PC-3 (cell line): ENCODE measurements at regions not wholly inside any gene's neighbourhood (a gene's known extent, or its start where the extent isn't known, plus 50 kb on each side); places are given as distances from the start of the nearest gene placed in this dataset.

Experiments
- ATAC-seq: fragments of 200-7000 bp; cut with Tn5 transposase; 2 replicates; pipeline ENCODE4 v1.9.1; 2020; ENCODE audit warnings: mild to moderate bottlenecking, moderate library complexity
- BruUV-seq: library from RNA; stranded (reverse); fragments of 400-500 nt; replicated peaks from 2 replicates; lab custom pipeline; 2021; lab: Mats Ljungman, UMichigan
- CTCF ChIA-PET: fragments of 300-600 bp; sonication (Branson Sonifier 250); formaldehyde crosslinking; loops from one replicate; lab custom pipeline; 2022; ENCODE audit warnings: antibody characterized with exemption; lab: Charles Lee
- POLR2A ChIA-PET: fragments of 300-600 bp; sonication (Branson Sonifier 250); formaldehyde crosslinking; loops from one replicate; lab custom pipeline; 2022; ENCODE audit warnings: antibody characterized with exemption; ENCODE audit not compliant: unreplicated experiment; lab: Charles Lee
- DNase-seq: peaks from one replicate; pipeline ENCODE4 v3.0.0-alpha.2; 2015
- H2AFZ ChIP-seq: fragments of 300-600 bp; sonication (generic); 2 replicates; pipeline ENCODE4 v1.6.0; 2016; ENCODE audit warnings: antibody characterized with exemption, low read length
- H3F3A ChIP-seq: fragments of 300-600 bp; sonication (generic); one replicate; pipeline ENCODE4 v1.6.0; 2017; ENCODE audit warnings: antibody characterized with exemption, low read length, control low read depth, mild to moderate bottlenecking; ENCODE audit not compliant: unreplicated experiment
- H3K27ac ChIP-seq: fragments of 300-600 bp; sonication (generic); 2 replicates; pipeline ENCODE4 v1.5.1; 2016; ENCODE audit warnings: mild to moderate bottlenecking, low read length
- H3K27me3 ChIP-seq: fragments of 300-600 bp; sonication (generic); 2 replicates; pipeline ENCODE4 v1.6.1; 2016; ENCODE audit warnings: low read length, mixed read lengths
- H3K36me3 ChIP-seq: fragments of 300-600 bp; sonication (generic); 2 replicates; pipeline ENCODE4 v1.6.1; 2016; ENCODE audit warnings: low read depth, mixed run types, low read length, mixed read lengths
- H3K4me1 ChIP-seq: fragments of 300-600 bp; sonication (generic); 2 replicates; pipeline ENCODE4 v1.5.1; 2016; ENCODE audit warnings: low read length; ENCODE audit not compliant: insufficient read depth
- H3K4me2 ChIP-seq: fragments of 300-600 bp; sonication (generic); 2 replicates; pipeline ENCODE4 v1.6.0; 2016; ENCODE audit warnings: low read length
- H3K4me3 ChIP-seq: fragments of 300-600 bp; sonication (generic); 2 replicates; pipeline ENCODE4 v1.5.1; 2016; ENCODE audit warnings: mild to moderate bottlenecking, low read length, mixed read lengths
- H3K79me2 ChIP-seq: fragments of 300-600 bp; sonication (generic); 2 replicates; pipeline ENCODE4 v1.6.1; 2017; ENCODE audit warnings: low read length, mixed read lengths
- H3K9ac ChIP-seq: fragments of 300-600 bp; sonication (generic); 2 replicates; pipeline ENCODE4 v1.6.0; 2016; ENCODE audit warnings: mild to moderate bottlenecking, low read length
- H3K9me2 ChIP-seq: fragments of 300-600 bp; sonication (generic); replicated peaks from 2 replicates; pipeline ENCODE4 v1.6.1; 2016; ENCODE audit warnings: mixed run types, low read length, mixed read lengths
- H3K9me3 ChIP-seq: fragments of 300-600 bp; sonication (generic); 2 replicates; pipeline ENCODE4 v1.6.1; 2016; ENCODE audit warnings: low read length, mixed read lengths
- H4K20me1 ChIP-seq: fragments of 300-600 bp; sonication (generic); 2 replicates; pipeline ENCODE4 v1.6.1; 2016; ENCODE audit warnings: low read length, mixed read lengths
- CTCF ChIP-seq: fragments of 300-600 bp; sonication (generic); conservative IDR thresholded peaks from 2 replicates; pipeline ENCODE4 v1.5.1; 2017; ENCODE audit warnings: antibody characterized with exemption, low read depth, mild to moderate bottlenecking, low read length
- EZH2 ChIP-seq: fragments of 300-600 bp; sonication (generic); IDR thresholded peaks from one replicate; pipeline ENCODE4 v1.6.1; 2017; ENCODE audit warnings: antibody characterized with exemption, mild to moderate bottlenecking, low read length; ENCODE audit not compliant: unreplicated experiment
- EZH2phosphoT487 ChIP-seq: fragments of 300-600 bp; sonication (generic); IDR thresholded peaks from 2 replicates; pipeline ENCODE4 v1.6.1; 2018; ENCODE audit warnings: mild to moderate bottlenecking, antibody characterized with exemption, low read length, borderline replicate concordance
- intact Hi-C: fragments of 100-400 bp; cut with micrococcal nuclease; formaldehyde crosslinking; loops from 2 replicates; pipeline ENCODE4 v1.9.0; 2023

GRCh38 chr6:137415127-137415833 lies 78.9 kb downstream of the OLIG3 start:
- BruUV-seq, result no TSS peak
- no peaks in the 10 kb centered on the region for H3K9me2 ChIP-seq
- H3K4me3 ChIP-seq, result peak overlapping the region; percentile 66
- H3K27ac ChIP-seq, result no peak overlapping the region
- intact Hi-C loops, result loop anchor here (1.0 to 2.0 kb wide), 3 partner anchors 73 to 338 kb away; no protein-coding TSS in a partner anchor
- DNase-seq (peak; percentile 77), ATAC-seq (peak; percentile 95)
- peak overlapping the region; percentile 90 for H2AFZ ChIP-seq
- no peaks in the 10 kb centered on the region for H3K4me1 ChIP-seq
- TF ChIP-seq CTCF (peak; percentile 75), EZH2 (no peak), EZH2phosphoT487 (no peak)
- H3K9ac ChIP-seq, result no peak overlapping the region
- no peaks in the 10 kb centered on the region for H3K79me2 ChIP-seq
- ChIA-PET CTCF (interaction anchor here (0.6 to 1.0 kb wide), 5 partner anchors 9 to 321 kb away, joined by 3 to 5 read pairs (median 4); no protein-coding TSS in a partner anchor), POLR2A (no interaction called here)
- no peaks in the 10 kb centered on the region for H4K20me1 ChIP-seq
- H3K36me3 ChIP-seq, result no peaks in the 10 kb centered on the region
- peak overlapping the region; percentile 84 for H3K4me2 ChIP-seq
- peaks cover 15% of the 10 kb centered on the region for H3K27me3 ChIP-seq
- H3K9me3 ChIP-seq, result no peaks in the 10 kb centered on the region
- H3F3A ChIP-seq, result no peaks in the 10 kb centered on the region

DNA sequence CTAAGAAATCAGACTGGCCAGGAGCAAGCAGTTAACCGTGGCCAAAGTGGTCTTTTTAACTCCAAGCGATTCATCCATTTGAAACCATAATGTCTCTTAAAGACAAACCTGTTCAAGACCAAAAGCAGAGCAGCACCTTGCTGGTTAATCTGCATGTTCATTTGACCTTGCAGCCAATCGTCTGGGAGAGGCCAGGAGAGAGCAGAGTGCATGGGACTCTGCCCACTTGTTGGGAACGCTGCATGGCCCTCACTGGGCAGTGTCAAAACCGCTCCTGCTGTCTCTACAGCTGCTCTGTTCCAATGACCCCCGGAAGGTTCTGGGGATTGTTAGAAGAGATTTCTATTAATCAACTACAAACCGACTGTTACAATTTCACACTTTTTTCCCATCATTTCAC lies 79.6 kb downstream of the OLIG3 start:
- H3K27ac ChIP-seq, result no peak overlapping the region
- peaks cover 15% of the 10 kb centered on the region for H3K27me3 ChIP-seq
- H3F3A ChIP-seq, result no peaks in the 10 kb centered on the region
- H3K4me2 ChIP-seq, result peak overlapping the region; percentile 84
- no peaks in the 10 kb centered on the region for H3K36me3 ChIP-seq
- H4K20me1 ChIP-seq, result no peaks in the 10 kb centered on the region
- H2AFZ ChIP-seq, result peak overlapping the region; percentile 90
- POLR2A ChIA-PET, result no interaction called here
- no peaks in the 10 kb centered on the region for H3K9me2 ChIP-seq
- no peaks in the 10 kb centered on the region for H3K4me1 ChIP-seq
- intact Hi-C loops, result loop anchor here (2.0 kb wide), 1 partner anchor 338 kb away; no protein-coding TSS in a partner anchor
- CTCF ChIA-PET, result no interaction called here
- TF ChIP-seq CTCF (no peak), EZH2 (no peak), EZH2phosphoT487 (no peak)
- H3K4me3 ChIP-seq, result peak overlapping the region; percentile 66
- no peaks in the 10 kb centered on the region for H3K79me2 ChIP-seq
- no TSS peak for BruUV-seq
- H3K9me3 ChIP-seq, result no peaks in the 10 kb centered on the region
- no peak overlapping the region for H3K9ac ChIP-seq
- ATAC-seq (no peak), DNase-seq (no peak)

DNA sequence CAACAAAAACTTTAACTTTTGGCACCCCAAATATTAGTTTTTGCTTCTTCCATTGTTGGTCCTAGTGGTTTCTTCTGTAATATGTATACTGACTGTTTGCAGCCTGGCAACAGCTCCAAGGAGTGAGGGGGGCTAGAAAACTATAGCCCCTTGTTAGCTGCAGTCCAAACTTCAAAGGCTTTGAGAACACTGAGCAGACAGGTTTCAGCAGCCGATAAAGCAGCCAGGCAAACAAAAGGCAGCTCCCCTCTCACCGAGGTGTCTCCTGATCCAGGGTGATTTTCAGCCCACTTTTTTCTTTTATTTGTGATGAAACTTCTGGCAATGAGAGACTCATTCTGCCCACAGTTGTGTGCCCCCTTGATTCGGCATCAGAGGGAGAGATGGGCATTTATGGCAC lies 80.7 kb downstream of the OLIG3 start:
- H3K9ac ChIP-seq, result no peak overlapping the region
- ChIA-PET CTCF (interaction anchor here (0.6 kb wide), 1 partner anchor 69 kb away, joined by 3 read pairs; no protein-coding TSS in a partner anchor), POLR2A (no interaction called here)
- TF ChIP-seq CTCF (no peak), EZH2phosphoT487 (no peak), EZH2 (no peak)
- H3K36me3 ChIP-seq, result no peaks in the 10 kb centered on the region
- H3K4me2 ChIP-seq, result no peak overlapping the region
- ATAC-seq (no peak), DNase-seq (no peak)
- no peaks in the 10 kb centered on the region for H3K9me2 ChIP-seq
- no peaks in the 10 kb centered on the region for H3K79me2 ChIP-seq
- no peaks in the 10 kb centered on the region for H3F3A ChIP-seq
- H3K4me3 ChIP-seq, result no peak overlapping the region
- no peaks in the 10 kb centered on the region for H4K20me1 ChIP-seq
- H3K27ac ChIP-seq, result no peak overlapping the region
- no TSS peak for BruUV-seq
- H2AFZ ChIP-seq, result no peak overlapping the region
- peaks cover 15% of the 10 kb centered on the region for H3K27me3 ChIP-seq
- no peaks in the 10 kb centered on the region for H3K9me3 ChIP-seq
- intact Hi-C loops, result no loop called here
- H3K4me1 ChIP-seq, result no peaks in the 10 kb centered on the region
